CD4-positive, CD25-positive, alpha-beta regulatory T cell (primary cell): ENCODE measurements at regions not wholly inside any gene's neighbourhood (a gene's known extent, or its start where the extent isn't known, plus 50 kb on each side); places are given as distances from the start of the nearest gene placed in this dataset.
"Not testable (repeated sequence)": the region's sequence is repeated elsewhere in the genome, so short reads cannot be mapped to it uniquely, and the experiment has no call there.

Source experiments
- ATAC-seq, 2 donors: fragments of 150-1000 bp; cut with Tn5 transposase; one replicate each; pipeline ENCODE4 v1.10.0; 2021; ENCODE audit warnings: low read depth in 2 of 2, moderate number of reproducible peaks in 2 of 2, moderate library complexity in 1 of 2
- DNase-seq, 3 donors: peaks; one replicate each; pipeline versions ENCODE4 v3.0.0 to v3.0.0-alpha.2; 2012 to 2022; ENCODE audit warnings: mixed read lengths in 1 of 3
- H3K27ac ChIP-seq: one replicate; pipeline ENCODE4 v1.7.0; 2013; ENCODE audit warnings: mild to moderate bottlenecking, low read length; ENCODE audit not compliant: insufficient read depth, poor library complexity, severe bottlenecking
- H3K27me3 ChIP-seq: one replicate; pipeline ENCODE4 v1.7.0; 2013; ENCODE audit warnings: low read length; ENCODE audit not compliant: control insufficient read depth, insufficient read depth
- H3K36me3 ChIP-seq: one replicate; pipeline ENCODE4 v1.7.0; 2013; ENCODE audit warnings: mild to moderate bottlenecking, low read length, moderate library complexity; ENCODE audit not compliant: control insufficient read depth, insufficient read depth
- H3K4me1 ChIP-seq: 2 replicates; pipeline ENCODE4 v1.7.0; 2013; ENCODE audit warnings: mild to moderate bottlenecking, low read length; ENCODE audit not compliant: insufficient read depth, control insufficient read depth, poor library complexity, severe bottlenecking
- H3K4me3 ChIP-seq: one replicate; pipeline ENCODE4 v1.7.0; 2013; ENCODE audit warnings: low read depth, mild to moderate bottlenecking, low read length, moderate library complexity
- H3K9me3 ChIP-seq, 2 experiments: 1 replicate in 1 of 2; 2 replicates in 1 of 2; pipeline ENCODE4 v1.7.0; 2013; ENCODE audit warnings: low read length in 2 of 2, mild to moderate bottlenecking in 1 of 2, moderate library complexity in 1 of 2; ENCODE audit not compliant: control insufficient read depth in 2 of 2
- H3K27ac Mint-ChIP-seq, 3 donors: one replicate each; pipeline ENCODE4 v1.8.0; 2020 to 2022; ENCODE audit warnings: mild to moderate bottlenecking in 3 of 3, mixed read lengths in 3 of 3, moderate library complexity in 2 of 3
- H3K27me3 Mint-ChIP-seq: one replicate; pipeline ENCODE4 v1.8.0; 2022; ENCODE audit warnings: mild to moderate bottlenecking, mixed read lengths
- H3K36me3 Mint-ChIP-seq: one replicate; pipeline ENCODE4 v1.8.0; 2020; ENCODE audit warnings: mixed read lengths
- H3K4me1 Mint-ChIP-seq, 4 donors: one replicate each; pipeline ENCODE4 v1.8.0; 2020 to 2022; ENCODE audit warnings: mixed read lengths in 4 of 4, mild to moderate bottlenecking in 1 of 4
- H3K4me3 Mint-ChIP-seq, 4 donors: one replicate each; pipeline ENCODE4 v1.8.0; 2020 to 2022; ENCODE audit warnings: mild to moderate bottlenecking in 4 of 4, mixed read lengths in 4 of 4, moderate library complexity in 3 of 4
- H3K9me3 Mint-ChIP-seq, 7 donors: one replicate each; pipeline ENCODE4 v1.8.0; 2020 to 2022; ENCODE audit warnings: mixed read lengths in 7 of 7, mild to moderate bottlenecking in 3 of 7, moderate library complexity in 2 of 7

DNA sequence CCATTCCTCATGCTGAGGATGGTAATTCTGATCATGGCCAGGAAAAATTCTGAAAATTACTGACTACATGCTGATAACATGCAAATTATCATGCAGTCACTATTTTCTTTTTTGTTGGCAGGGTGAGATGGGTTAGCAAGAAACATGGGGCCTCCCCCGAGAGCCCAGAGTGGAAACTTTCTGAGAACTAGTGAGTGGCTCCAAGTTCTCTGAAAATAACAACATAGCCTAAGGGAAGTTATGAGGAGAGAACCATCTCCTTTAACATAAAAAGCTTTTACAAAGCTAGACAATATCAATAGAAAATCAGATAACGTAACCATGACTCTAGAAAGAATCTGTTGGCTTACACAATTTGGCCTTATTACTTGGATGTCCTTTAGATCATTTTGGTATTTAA is 254.2 kb downstream of the PLOD2 start:
- Histone ChIP-seq H3K4me3 (no peak overlapping the region), H3K4me1 (no peaks in the 10 kb centered on the region), H3K27ac (no peak overlapping the region), H3K27me3 (no peaks in the 10 kb centered on the region), H3K36me3 (no peaks in the 10 kb centered on the region), H3K9me3 (no peaks in the 10 kb centered on the region)
- Mint-ChIP-seq H3K9me3 (peaks cover 0 to 14% (median 2%) of the 10 kb centered on the region in 7 donors), H3K36me3 (no peaks in the 10 kb centered on the region), H3K4me1 (no peaks in the 10 kb centered on the region), H3K4me3 (no peak overlapping the region), H3K27ac (no peak overlapping the region), H3K27me3 (no peaks in the 10 kb centered on the region)
- DNase-seq = no peak
- ATAC-seq = no peak

DNA sequence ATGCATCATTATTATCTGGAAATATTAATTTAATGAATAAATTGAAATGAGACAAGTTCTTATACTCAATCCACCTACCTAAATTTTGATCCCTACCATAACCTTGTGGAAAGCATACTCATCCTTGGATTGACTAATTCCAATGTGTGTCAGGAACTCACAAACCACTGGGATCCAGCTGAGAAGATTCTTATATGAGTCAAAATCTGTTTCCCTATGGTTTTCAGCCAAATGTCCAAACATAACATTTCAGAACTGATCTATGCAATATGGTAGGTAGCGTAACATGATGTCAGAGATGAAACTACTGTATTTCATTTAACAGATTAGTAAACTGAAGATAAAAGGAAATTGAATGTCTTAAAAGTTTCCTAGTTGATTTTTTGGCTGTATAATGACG is 250.0 kb downstream of the PLOD2 start:
- no peak for DNase-seq
- no peaks in the 10 kb centered on the region for H3K27me3 Mint-ChIP-seq
- no peak overlapping the region for H3K4me3 Mint-ChIP-seq
- no peak overlapping the region for H3K27ac Mint-ChIP-seq
- peaks cover 0 to 25% (median 3%) of the 10 kb centered on the region in 7 donors for H3K9me3 Mint-ChIP-seq
- Histone ChIP-seq H3K27me3 (no peaks in the 10 kb centered on the region), H3K4me3 (no peak overlapping the region), H3K36me3 (no peaks in the 10 kb centered on the region), H3K9me3 (no peaks in the 10 kb centered on the region), H3K27ac (no peak overlapping the region), H3K4me1 (no peaks in the 10 kb centered on the region)
- H3K36me3 Mint-ChIP-seq = no peaks in the 10 kb centered on the region
- no peaks in the 10 kb centered on the region for H3K4me1 Mint-ChIP-seq
- ATAC-seq = no peak

- Mint-ChIP-seq H3K27me3 (no peaks in the 10 kb centered on the region), H3K9me3 (peaks cover 0 to 22% (median 13%) of the 10 kb centered on the region in 7 donors)
Observed at GRCh38 chr3:145915787-145916186, 245.2 kb downstream of the PLOD2 start.

DNA sequence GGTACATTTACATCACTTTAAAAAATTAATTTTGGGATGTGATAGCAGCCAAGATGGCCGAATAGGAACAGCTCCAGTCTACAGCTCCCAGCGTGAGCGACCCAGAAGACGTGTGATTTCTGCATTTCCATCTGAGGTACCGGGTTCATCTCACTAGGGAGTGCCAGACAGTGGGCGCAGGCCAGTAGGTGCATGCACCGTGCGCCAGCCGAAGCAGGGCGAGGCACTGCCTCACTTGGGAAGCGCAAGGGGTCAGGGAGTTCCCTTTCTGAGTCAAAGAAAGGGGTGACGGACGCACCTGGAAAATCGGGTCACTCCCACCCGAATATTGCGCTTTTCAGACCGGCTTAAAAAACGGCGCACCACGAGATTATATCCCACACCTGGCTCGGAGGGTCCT is 233.2 kb downstream of the PLOD2 start:
- not testable (repeated sequence) for DNase-seq, H3K9me3 Mint-ChIP-seq, H3K27ac ChIP-seq, H3K4me3 Mint-ChIP-seq, H3K9me3 ChIP-seq, H3K27ac Mint-ChIP-seq, H3K27me3 ChIP-seq, H3K27me3 Mint-ChIP-seq, H3K4me1 ChIP-seq, H3K4me1 Mint-ChIP-seq, H3K36me3 Mint-ChIP-seq, H3K36me3 ChIP-seq, H3K4me3 ChIP-seq, ATAC-seq

More at GRCh38 chr3:145915787-145916186, 245.2 kb downstream of the PLOD2 start:
- H3K36me3 Mint-ChIP-seq = peaks cover 3% of the 10 kb centered on the region
- Histone ChIP-seq H3K27me3 (no peaks in the 10 kb centered on the region), H3K36me3 (no peaks in the 10 kb centered on the region), H3K4me1 (no peaks in the 10 kb centered on the region), H3K27ac (no peak overlapping the region), H3K9me3 (no peaks in the 10 kb centered on the region), H3K4me3 (no peak overlapping the region)
- H3K4me1 Mint-ChIP-seq = no peaks in the 10 kb centered on the region
- no peak overlapping the region for H3K4me3 Mint-ChIP-seq
- no peak overlapping the region for H3K27ac Mint-ChIP-seq
- ATAC-seq = no peak
- no peak for DNase-seq

GRCh38 chr3:145936971-145937370 is 224.0 kb downstream of the PLOD2 start:
- no peak overlapping the region for H3K4me3 ChIP-seq
- no peak for ATAC-seq
- H3K27ac Mint-ChIP-seq = no peak overlapping the region
- H3K4me1 Mint-ChIP-seq = no peaks in the 10 kb centered on the region
- no peaks in the 10 kb centered on the region for H3K27me3 Mint-ChIP-seq
- H3K9me3 ChIP-seq = peaks cover 0 to 4% of the 10 kb centered on the region in 2 experiments
- no peaks in the 10 kb centered on the region for H3K36me3 Mint-ChIP-seq
- no peaks in the 10 kb centered on the region for H3K27me3 ChIP-seq
- H3K9me3 Mint-ChIP-seq = peaks cover 0 to 20% (median 2%) of the 10 kb centered on the region in 7 donors
- H3K27ac ChIP-seq = no peak overlapping the region
- no peak for DNase-seq
- H3K4me3 Mint-ChIP-seq = no peak overlapping the region
- H3K36me3 ChIP-seq = no peaks in the 10 kb centered on the region
- H3K4me1 ChIP-seq = no peaks in the 10 kb centered on the region

DNA sequence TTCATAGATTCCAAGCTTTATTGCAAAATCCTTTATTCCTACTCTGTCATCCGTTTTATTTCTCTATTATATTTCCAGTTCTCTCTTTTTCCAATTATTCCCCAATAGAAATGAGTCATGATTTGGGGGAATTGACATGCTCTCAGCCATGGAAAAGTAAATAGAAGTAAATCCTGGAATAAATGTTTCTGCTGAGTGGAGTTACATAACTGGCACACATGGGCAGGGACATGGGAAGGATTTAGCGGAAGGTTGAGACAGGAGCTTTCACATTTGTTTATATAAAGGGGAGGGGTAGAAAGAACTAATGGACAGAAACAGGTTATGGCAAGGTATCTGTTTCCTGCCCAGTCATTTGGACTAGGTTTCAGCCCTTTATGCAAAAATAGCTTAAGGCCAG is 221.6 kb downstream of the PLOD2 start:
- peaks cover 0 to 4% of the 10 kb centered on the region in 2 experiments for H3K9me3 ChIP-seq
- H3K27me3 ChIP-seq = no peaks in the 10 kb centered on the region
- H3K4me1 ChIP-seq = no peaks in the 10 kb centered on the region
- H3K4me3 ChIP-seq = no peak overlapping the region
- ATAC-seq = no peak
- Mint-ChIP-seq H3K4me3 (no peak overlapping the region), H3K4me1 (no peaks in the 10 kb centered on the region), H3K36me3 (no peaks in the 10 kb centered on the region), H3K9me3 (peaks cover 0 to 20% (median 3%) of the 10 kb centered on the region in 7 donors), H3K27me3 (no peaks in the 10 kb centered on the region), H3K27ac (no peak overlapping the region)
- DNase-seq = no peak
- no peak overlapping the region for H3K27ac ChIP-seq
- no peaks in the 10 kb centered on the region for H3K36me3 ChIP-seq

DNA sequence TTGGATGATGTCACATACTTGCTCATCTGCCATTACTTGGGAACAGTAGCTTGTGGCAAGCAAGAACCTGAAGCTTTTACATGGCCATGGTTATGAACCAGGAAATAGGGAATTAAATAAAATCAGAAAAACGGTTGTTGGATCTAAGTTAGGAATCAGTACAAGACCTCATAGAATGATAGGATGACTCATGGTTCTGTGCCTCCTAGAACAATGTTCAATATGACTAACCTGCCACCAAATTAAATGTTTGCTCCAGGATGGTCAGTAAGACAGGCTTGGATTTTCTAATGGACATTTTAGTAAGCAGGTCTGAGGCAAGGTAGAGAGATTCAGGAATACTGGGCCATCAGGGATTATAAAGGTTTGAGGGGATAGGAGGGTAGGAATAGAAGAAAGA is 218.9 kb downstream of the PLOD2 start:
- no peak overlapping the region for H3K4me3 Mint-ChIP-seq
- DNase-seq (no peak), ATAC-seq (no peak)
- no peaks in the 10 kb centered on the region for H3K36me3 Mint-ChIP-seq
- peaks cover 0 to 15% (median 2%) of the 10 kb centered on the region in 7 donors for H3K9me3 Mint-ChIP-seq
- Histone ChIP-seq H3K27me3 (no peaks in the 10 kb centered on the region), H3K36me3 (no peaks in the 10 kb centered on the region), H3K27ac (no peak overlapping the region), H3K4me1 (no peaks in the 10 kb centered on the region), H3K9me3 (no peaks in the 10 kb centered on the region), H3K4me3 (no peak overlapping the region)
- H3K27me3 Mint-ChIP-seq = no peaks in the 10 kb centered on the region
- H3K4me1 Mint-ChIP-seq = no peaks in the 10 kb centered on the region
- no peak overlapping the region for H3K27ac Mint-ChIP-seq

DNA sequence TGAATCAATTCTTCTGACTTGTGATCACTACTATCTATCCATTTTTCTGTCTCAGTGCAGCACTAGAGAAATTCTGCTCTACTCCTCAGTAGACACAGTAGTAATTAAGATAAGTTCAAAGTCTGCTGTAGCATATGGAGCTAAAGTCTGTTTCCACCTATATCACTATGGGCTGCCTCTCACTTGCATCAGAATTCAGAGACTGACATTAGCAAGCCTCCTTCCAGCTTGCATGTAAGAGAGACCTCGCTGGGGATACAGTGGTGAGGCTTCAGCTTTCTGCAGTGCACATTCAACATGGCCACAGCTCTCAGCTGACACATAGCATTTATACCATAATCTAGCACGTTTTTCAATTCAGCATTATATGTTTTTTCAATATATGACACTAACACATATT is 217.0 kb downstream of the PLOD2 start:
- Mint-ChIP-seq H3K4me1 (no peaks in the 10 kb centered on the region), H3K36me3 (no peaks in the 10 kb centered on the region), H3K27ac (no peak overlapping the region), H3K4me3 (no peak overlapping the region), H3K27me3 (no peaks in the 10 kb centered on the region), H3K9me3 (peaks cover 0 to 9% (median 2%) of the 10 kb centered on the region in 7 donors)
- Histone ChIP-seq H3K4me1 (no peaks in the 10 kb centered on the region), H3K4me3 (no peak overlapping the region), H3K9me3 (no peaks in the 10 kb centered on the region), H3K27ac (no peak overlapping the region), H3K36me3 (no peaks in the 10 kb centered on the region), H3K27me3 (no peaks in the 10 kb centered on the region)
- no peak for DNase-seq
- ATAC-seq = no peak
